Activated naive CD4-positive, alpha-beta T cell treated with anti-CD3 and anti-CD28 coated beads for 36 hours (primary cell): ENCODE measurements at regions not wholly inside any gene's neighbourhood (a gene's known extent, or its start where the extent isn't known, plus 50 kb on each side); places are given as distances from the start of the nearest gene placed in this dataset.
A peak's percentile ranks its signal among the peaks of the same experiment; 100 is the strongest.

Experiments
- CTCF ChIA-PET: fragments of 350-600 bp; sonication (Branson Sonifier 250); formaldehyde crosslinking; loops from one replicate; lab custom pipeline; 2021; ENCODE audit warnings: antibody characterized with exemption; lab: Charles Lee
- DNase-seq: peaks from one replicate; pipeline ENCODE4 v3.0.0-alpha.2; 2020
- H3K27ac Mint-ChIP-seq: one replicate; pipeline ENCODE4 v1.8.0; 2021; ENCODE audit warnings: mild to moderate bottlenecking, mixed read lengths
- H3K27me3 Mint-ChIP-seq: one replicate; pipeline ENCODE4 v1.8.0; 2021; ENCODE audit warnings: low read depth, mixed read lengths
- H3K36me3 Mint-ChIP-seq: one replicate; pipeline ENCODE4 v1.8.0; 2021; ENCODE audit warnings: low read depth, mixed read lengths
- H3K4me1 Mint-ChIP-seq: one replicate; pipeline ENCODE4 v1.8.0; 2021; ENCODE audit warnings: low read depth, mixed read lengths
- H3K4me3 Mint-ChIP-seq: one replicate; pipeline ENCODE4 v1.8.0; 2021; ENCODE audit warnings: mild to moderate bottlenecking, moderate library complexity, mixed read lengths
- H3K9me3 Mint-ChIP-seq: one replicate; pipeline ENCODE4 v1.8.0; 2021; ENCODE audit warnings: mixed read lengths
- intact Hi-C: fragments of 100-400 bp; cut with micrococcal nuclease; formaldehyde crosslinking; loops from one replicate; pipeline ENCODE4 v1.15.1; 2023

GRCh38 chr2:230661072-230661957, 51.3 kb upstream of the CAB39 start:
- Mint-ChIP-seq H3K27me3 (no peaks in the 10 kb centered on the region), H3K4me3 (peak overlapping the region; percentile 41), H3K36me3 (no peaks in the 10 kb centered on the region), H3K4me1 (peaks cover 94% of the 10 kb centered on the region), H3K27ac (peak overlapping the region; percentile 94), H3K9me3 (no peaks in the 10 kb centered on the region)
- CTCF ChIA-PET = interaction anchor here (0.5 to 3.0 kb wide), 7 partner anchors 12 to 101 kb away, joined by 3 to 17 read pairs (median 4); no protein-coding TSS in a partner anchor
- peak; percentile 90 for DNase-seq
- intact Hi-C loops = loop anchor here (1.0 to 5.0 kb wide), 9 partner anchors 46 to 741 kb away; partner anchors contain the start of genes GPR55 and SP140
